DMS53 treated with DMSO at 0.1 percent for 48 hours (cell line): ENCODE measurements at regions not wholly inside any gene's neighbourhood (a gene's known extent, or its start where the extent isn't known, plus 50 kb on each side); places are given as distances from the start of the nearest gene placed in this dataset.
A peak's percentile ranks its signal among the peaks of the same experiment; 100 is the strongest.

Experiments
- DNase-seq: peaks from one replicate; lab custom pipeline; 2025; ENCODE audit not compliant: unreplicated experiment; lab: John Stamatoyannopoulos, UW

DNA sequence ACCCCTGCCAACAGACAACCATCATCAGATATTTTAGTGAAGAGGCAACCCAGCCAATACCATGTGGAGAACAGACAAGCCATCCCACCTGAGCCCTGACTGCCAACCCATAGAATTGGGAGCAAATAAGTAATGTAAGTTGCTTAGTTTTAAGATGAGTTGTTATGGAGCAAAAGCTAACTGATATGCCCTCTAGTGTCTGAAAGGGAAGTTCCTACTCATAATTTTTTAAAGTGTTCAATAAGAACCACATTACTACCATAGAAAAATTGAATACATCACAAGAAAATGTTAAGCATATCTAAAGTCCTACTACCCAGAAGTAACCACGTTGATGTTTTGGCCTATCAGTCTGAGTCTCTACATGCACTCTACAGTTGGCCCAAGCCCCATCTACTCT, 50.8 kb upstream of the SLC36A4 start:
- DNase-seq = peak; percentile 41

DNA sequence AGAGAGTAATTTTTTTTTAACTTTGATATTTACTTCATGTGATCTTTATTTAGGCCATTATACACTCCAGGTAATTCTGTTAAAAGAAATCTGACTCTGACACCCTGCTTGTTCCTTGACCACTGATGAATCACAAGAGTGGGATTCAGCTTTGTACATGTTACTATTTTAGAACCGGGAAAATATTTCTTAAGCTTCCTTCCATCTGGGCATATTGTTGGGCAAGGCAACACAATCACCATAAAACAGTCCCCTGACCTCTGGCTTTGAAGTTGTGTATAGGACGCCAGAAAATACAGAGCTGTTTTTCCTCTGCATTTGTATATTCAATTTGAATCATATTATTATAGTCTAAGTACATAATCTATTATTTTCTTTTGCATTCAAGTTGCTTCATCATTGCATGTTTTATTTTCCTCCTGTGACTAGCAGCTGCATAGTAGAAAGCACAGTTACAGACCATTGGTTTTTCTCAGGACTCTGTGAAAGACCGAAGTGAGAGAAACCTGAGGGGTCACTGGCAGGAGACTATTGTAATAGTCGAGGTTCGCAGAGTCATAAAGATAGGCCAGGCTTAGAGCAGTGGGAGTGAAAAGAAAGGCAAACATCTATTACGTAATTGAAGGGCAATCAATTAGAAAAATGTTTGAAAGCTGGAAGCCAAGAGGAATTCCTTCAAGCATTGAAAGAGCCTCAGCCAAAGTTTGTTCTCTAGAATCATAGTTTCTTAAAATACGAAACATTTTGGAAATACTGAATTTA, 51.8 kb upstream of the SLC36A4 start:
- DNase-seq = no peak

DNA sequence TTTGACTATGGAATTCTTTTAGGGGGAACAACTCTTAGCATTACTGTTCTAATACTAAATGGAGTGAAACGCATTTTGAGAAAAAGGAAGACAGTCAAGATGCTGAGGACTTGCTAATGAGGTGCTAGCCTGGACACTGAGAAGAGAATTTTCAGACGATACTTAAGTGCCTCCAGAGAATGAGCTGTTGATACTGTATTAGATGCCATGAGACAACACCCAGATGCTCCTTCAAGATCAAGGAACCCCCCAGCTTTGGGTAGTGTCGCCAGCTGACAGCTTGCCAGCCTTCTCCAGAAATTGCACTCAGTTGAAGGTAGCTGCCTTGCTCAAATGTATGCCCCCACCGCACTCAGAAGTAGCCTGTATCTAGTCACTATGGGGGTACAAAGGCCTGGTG, 52.5 kb upstream of the SLC36A4 start:
- no peak for DNase-seq

DNA sequence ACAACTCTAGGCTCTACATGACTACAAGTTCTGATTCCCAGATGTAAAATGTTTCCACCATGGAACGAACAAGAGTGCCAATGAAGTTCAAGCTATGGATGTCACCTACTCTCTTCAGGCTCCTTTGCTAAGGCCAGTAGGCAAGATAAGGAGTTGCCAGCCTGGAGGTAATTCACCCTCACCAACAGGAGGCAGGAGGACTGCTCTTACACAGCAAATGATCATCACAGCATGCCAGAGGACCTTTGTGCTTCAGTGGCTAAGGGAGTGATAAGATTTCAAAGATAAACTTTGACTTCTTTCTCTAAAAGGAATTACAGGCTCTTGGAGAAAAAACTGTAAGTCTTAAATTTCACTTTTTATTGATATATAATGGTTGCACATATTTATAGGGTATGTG, 54.1 kb upstream of the SLC36A4 start:
- DNase-seq = no peak

DNA sequence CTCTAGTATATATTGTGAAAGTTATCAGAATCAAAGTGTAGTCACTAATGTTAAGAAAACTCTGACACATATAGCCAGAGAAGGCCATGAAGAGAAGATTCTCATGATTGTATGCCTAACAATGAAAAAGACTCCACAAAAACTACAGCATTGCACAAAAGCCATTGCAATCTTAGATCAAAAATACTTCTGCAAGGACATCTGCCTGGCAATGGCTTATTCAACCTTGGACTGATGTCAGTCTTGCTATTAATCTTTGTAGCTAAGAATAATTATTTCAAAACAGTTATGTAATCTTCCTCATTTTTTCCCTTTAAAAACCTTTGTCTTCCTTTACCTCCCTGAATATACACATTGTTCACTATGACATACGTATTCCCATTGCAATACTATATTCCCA, 55.3 kb upstream of the SLC36A4 start:
- DNase-seq = no peak

DNA sequence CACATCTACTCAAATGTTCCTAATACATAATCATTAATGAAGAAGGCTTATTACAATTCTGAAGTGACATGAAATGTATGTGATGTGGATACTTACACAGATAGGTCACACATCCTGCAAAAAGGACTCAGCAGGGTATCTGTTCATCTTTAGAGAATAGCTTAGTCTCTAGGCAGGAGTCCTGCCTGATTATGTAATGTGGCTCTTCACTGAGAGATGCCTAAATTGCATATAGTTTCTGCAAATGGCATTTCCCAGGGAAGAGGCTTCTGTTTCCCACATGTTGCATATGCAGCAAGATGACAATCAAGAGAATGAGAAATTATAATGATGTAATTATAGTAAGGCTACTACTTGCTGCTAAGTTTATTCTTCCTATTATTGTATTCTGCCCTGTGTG, 58.8 kb upstream of the SLC36A4 start:
- DNase-seq = no peak

DNA sequence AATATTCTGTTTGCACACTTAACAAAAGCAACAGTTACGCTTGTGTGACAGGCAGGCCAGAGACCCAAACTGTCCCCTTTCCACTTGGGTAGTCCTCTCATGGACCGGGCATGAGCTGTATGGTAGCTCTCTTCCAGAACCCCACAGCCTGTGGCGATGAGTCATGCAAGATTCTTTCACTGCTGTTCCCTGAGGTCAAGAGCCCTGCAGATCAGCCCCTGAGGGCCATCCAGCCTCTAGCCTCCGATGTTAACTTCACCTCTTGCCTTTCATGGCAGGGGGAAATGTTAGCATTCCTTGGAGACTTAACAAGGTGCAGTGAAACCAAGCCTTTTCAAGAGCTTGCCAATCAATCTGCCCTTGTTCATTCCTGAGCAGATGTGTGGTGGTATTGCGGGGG, 63.2 kb upstream of the DEUP1 start:
- no peak for DNase-seq

DNA sequence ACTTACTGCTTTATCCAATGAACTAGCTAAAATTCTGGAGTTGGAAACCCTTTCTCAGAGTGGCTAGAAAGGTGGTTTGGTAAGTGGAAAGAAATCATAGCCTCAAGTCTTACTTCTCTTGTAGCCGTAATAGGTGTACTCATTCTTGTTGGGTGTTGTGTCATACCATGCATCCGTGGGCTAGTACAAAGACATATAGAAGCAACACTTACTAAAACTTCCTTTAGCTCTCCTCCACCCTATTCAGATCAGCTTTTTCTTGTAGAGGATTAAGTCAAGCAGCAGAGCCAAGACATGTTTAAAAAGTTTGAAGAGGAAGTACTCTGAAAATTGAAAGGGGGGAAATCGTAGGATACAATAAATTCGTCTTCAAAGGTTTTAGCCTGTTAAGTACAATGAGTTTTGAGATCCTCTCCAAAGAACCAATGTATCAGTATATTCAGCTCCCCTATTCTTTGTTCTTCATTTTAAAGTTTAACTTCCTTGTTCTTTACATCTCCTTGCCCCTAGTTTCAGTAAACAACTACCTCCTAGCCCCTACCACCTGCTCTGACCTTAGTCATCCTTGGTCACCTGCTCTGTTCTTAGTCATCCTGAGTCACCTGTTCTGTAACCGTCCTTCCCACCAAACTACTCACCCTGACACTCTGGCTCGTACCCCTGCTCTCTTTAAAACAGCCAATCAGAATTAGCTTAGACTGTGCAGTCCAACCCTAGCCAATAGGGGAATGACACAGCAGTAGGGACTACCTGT, 62.1 kb upstream of the DEUP1 start:
- DNase-seq = peak; percentile 15

DNA sequence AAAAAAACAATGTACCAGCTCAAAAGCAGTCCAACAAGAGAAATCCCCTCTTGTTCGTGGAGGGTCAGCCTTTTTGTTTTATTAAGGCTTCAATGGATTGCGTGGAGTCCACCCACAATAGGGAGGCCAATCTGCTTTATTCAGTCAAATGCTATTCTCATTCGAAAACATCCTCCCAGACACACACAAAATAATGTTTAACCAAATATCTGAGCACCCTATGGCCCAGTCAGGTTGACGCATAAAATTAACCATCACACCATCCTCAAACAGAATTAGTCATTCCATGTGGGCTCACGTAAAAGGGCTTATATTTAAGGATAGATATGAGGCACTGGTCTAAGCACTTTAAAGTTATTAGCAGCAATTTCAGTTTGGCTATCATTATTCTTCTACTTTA, 58.9 kb upstream of the DEUP1 start:
- no peak for DNase-seq

DNA sequence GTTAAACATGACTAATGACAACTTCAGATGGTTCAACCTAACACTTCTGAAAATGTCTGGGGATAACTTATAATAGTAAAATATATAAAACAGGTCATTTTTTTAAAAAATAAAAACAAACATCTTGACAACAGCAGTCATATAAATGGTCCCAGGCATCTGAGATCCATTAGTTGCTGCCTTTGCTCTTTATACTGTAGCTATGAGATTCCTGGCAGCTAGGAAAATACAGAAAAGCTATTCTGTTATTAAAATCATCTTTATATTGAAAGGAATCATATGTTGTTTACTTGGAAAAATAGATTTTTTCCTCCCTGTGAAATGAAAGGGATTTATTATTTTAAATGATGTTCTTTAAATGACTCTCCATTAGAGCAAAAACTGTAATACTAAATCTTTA, 55.7 kb upstream of the DEUP1 start:
- no peak for DNase-seq

DNA sequence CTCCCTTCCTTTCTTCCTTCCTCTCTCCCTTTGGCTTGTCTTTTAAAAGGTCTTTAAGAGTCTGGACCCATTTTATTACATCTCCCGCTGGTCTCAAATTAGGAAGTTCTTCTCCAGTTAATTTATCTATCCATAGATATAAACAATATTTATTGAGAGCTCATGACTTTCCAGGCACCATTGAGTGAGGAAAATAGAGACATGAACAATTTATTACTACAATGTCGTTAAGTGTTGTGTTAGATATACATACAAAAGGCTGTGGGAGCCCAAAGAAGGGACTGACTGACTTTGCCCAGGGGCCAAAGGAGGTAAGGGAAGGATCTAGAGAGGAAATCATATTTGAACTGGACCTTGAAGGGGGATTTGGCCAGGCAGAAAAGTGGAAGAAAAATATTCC, 51.6 kb upstream of the DEUP1 start:
- DNase-seq = no peak

DNA sequence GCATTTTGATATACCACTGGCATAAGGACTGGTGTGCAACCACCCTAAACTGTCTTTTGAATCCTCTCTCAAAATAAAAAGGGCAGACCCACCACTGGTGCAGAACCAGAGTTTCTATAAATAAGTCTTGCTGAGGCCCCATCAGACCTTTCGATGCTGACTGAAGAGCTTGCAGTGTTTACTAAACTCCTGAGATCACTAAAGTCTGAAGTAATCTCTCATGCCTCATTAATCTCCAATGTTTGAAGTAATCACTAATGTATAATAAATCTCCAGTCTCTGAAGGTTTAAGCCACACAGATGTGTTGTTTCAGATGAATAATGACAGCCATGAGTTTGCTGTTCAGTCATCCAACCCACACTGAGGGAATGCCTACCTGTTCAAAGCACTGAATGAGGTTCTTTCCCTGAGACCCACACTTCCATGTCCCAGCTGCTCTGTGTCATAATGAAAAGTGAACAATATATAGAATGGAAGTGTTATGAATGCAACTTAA, 50.6 kb upstream of the DEUP1 start:
- peak; percentile 100 for DNase-seq
